Mesodermal cell (in vitro differentiated cells): ENCODE measurements at regions not wholly inside any gene's neighbourhood (a gene's known extent, or its start where the extent isn't known, plus 50 kb on each side); places are given as distances from the start of the nearest gene placed in this dataset.

ENCODE experiments used
- H3K27ac ChIP-seq: 2 replicates; pipeline ENCODE4 v1.7.0; 2013; ENCODE audit warnings: mild to moderate bottlenecking, low read depth, low read length, moderate library complexity; ENCODE audit not compliant: severe bottlenecking
- H3K36me3 ChIP-seq: 2 replicates; pipeline ENCODE4 v1.7.1; 2013; ENCODE audit warnings: mild to moderate bottlenecking, low read length, moderate library complexity; ENCODE audit not compliant: control insufficient read depth, insufficient read depth
- H3K4me1 ChIP-seq: one replicate; pipeline ENCODE4 v1.7.1; 2013; ENCODE audit warnings: mild to moderate bottlenecking, low read length; ENCODE audit not compliant: insufficient read depth, control insufficient read depth, poor library complexity, severe bottlenecking
- H3K4me3 ChIP-seq: 2 replicates; pipeline ENCODE4 v1.7.0; 2013; ENCODE audit warnings: low read length, control low read depth, mild to moderate bottlenecking; ENCODE audit not compliant: insufficient read depth, poor library complexity, severe bottlenecking; ENCODE audit errors: extremely low read depth
- H3K9me3 ChIP-seq: 2 replicates; pipeline ENCODE4 v1.7.1; 2013; ENCODE audit warnings: mild to moderate bottlenecking, low read length, moderate library complexity; ENCODE audit not compliant: control insufficient read depth
- WGBS, 2 experiments: methylation state at CpG; one replicate each; pipeline ENCODE4 v1.1.5; 2013; ENCODE audit warnings: missing lambda C conversion rate in 2 of 2; ENCODE audit not compliant: insufficient coverage in 2 of 2; 5-methylcytosine and 5-hydroxymethylcytosine counted together

GRCh38 chr5:4954048-4954447 is 186.1 kb upstream of the ADAMTS16 start:
- Histone ChIP-seq H3K4me3 (no peak overlapping the region), H3K36me3 (no peaks in the 10 kb centered on the region), H3K4me1 (no peaks in the 10 kb centered on the region), H3K27ac (no peak overlapping the region), H3K9me3 (no peaks in the 10 kb centered on the region)
- WGBS, 2 experiments, result 89 to 94% methylated on average over 4 of the region's 4 CpGs

- no peaks in the 10 kb centered on the region for H3K36me3 ChIP-seq
- no peaks in the 10 kb centered on the region for H3K4me1 ChIP-seq
- H3K4me3 ChIP-seq, result no peak overlapping the region
- H3K9me3 ChIP-seq, result no peaks in the 10 kb centered on the region
- no peak overlapping the region for H3K27ac ChIP-seq
- no CpG with 5 or more reads among the region's 1 CpG for WGBS, 2 experiments
Observed at GRCh38 chr5:4963265-4963664, 176.9 kb upstream of the ADAMTS16 start.

GRCh38 chr5:4969351-4969750 is 170.8 kb upstream of the ADAMTS16 start:
- H3K4me3 ChIP-seq, result no peak overlapping the region

DNA sequence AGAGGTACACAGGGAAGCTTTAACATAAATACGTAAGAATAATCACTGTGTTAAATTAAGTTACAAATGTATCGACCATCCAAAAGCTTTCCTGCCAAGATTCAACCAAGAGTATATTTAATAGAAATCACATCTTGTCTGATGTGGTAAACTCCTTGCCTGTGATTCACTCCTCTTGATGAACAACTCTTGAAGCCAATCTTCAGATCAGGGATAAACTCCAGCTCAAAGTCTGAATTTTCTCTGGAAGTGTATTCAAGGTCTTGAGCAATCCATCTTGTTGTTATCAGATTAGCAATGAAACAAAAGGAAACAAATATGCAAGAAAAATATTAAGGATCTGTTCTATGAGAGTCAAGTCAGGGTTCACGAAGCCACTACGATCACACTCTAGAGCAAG is 170.0 kb upstream of the ADAMTS16 start:
- no peak overlapping the region for H3K27ac ChIP-seq
- no peak overlapping the region for H3K4me3 ChIP-seq
- no peaks in the 10 kb centered on the region for H3K4me1 ChIP-seq
- no peaks in the 10 kb centered on the region for H3K9me3 ChIP-seq
- 86 to 88% methylated on average over 2 of the region's 4 CpGs for WGBS, 2 experiments
- no peaks in the 10 kb centered on the region for H3K36me3 ChIP-seq

More at GRCh38 chr5:4969351-4969750, 170.8 kb upstream of the ADAMTS16 start:
- H3K4me1 ChIP-seq, result no peaks in the 10 kb centered on the region
- no peaks in the 10 kb centered on the region for H3K36me3 ChIP-seq
- no peaks in the 10 kb centered on the region for H3K9me3 ChIP-seq
- no peak overlapping the region for H3K27ac ChIP-seq
- WGBS, 2 experiments, result 85 to 89% methylated on average over 2 to 4 of the region's 4 CpGs

GRCh38 chr5:4976902-4977301 is 163.2 kb upstream of the ADAMTS16 start:
- Histone ChIP-seq H3K4me1 (no peaks in the 10 kb centered on the region), H3K9me3 (no peaks in the 10 kb centered on the region), H3K36me3 (no peaks in the 10 kb centered on the region), H3K27ac (no peak overlapping the region), H3K4me3 (no peak overlapping the region)
- WGBS, 2 experiments, result 100% methylated on average over 1 of the region's 1 CpG; no CpG with 5 or more reads in 1 of the 2 experiments

GRCh38 chr5:4977416-4978110 is 162.6 kb upstream of the ADAMTS16 start:
- H3K4me3 ChIP-seq, result no peak overlapping the region
- H3K36me3 ChIP-seq, result no peaks in the 10 kb centered on the region
- no peak overlapping the region for H3K27ac ChIP-seq
- no peaks in the 10 kb centered on the region for H3K4me1 ChIP-seq
- 86 to 94% methylated on average over 1 to 3 of the region's 5 CpGs for WGBS, 2 experiments
- no peaks in the 10 kb centered on the region for H3K9me3 ChIP-seq

DNA sequence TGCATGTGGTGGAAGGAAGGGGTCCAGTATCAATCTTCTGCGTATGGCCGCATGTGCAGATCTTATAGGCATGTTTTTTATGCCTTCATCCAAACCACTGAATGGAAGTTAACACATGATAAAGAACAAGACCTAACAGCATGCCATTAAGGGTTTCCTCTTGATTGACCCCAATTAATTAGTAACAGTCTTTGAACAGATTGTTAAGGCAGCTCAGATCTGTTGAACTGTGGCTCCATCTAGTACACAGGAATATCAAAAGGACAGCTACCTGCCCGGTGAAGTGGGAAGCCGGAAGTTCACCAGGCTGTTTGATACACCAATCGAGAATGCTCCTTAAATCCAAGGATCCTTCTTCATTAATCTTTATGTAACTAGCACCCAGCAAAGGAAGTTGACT is 159.9 kb upstream of the ADAMTS16 start:
- H3K36me3 ChIP-seq, result no peaks in the 10 kb centered on the region
- no peak overlapping the region for H3K4me3 ChIP-seq
- H3K4me1 ChIP-seq, result no peaks in the 10 kb centered on the region
- H3K9me3 ChIP-seq, result no peaks in the 10 kb centered on the region
- no peak overlapping the region for H3K27ac ChIP-seq
- 94 to 100% methylated on average over 2 to 5 of the region's 5 CpGs for WGBS, 2 experiments

- Histone ChIP-seq H3K9me3 (no peaks in the 10 kb centered on the region), H3K27ac (no peak overlapping the region), H3K4me1 (no peaks in the 10 kb centered on the region), H3K4me3 (no peak overlapping the region), H3K36me3 (no peaks in the 10 kb centered on the region)
- WGBS, 2 experiments, result 63% methylated on average over 1 of the region's 3 CpGs; no CpG with 5 or more reads in 1 of the 2 experiments
Observed at GRCh38 chr5:4981608-4982007, 158.5 kb upstream of the ADAMTS16 start.

GRCh38 chr5:4983701-4984100 is 156.4 kb upstream of the ADAMTS16 start:
- no peak overlapping the region for H3K4me3 ChIP-seq
- H3K27ac ChIP-seq, result no peak overlapping the region
- 93 to 100% methylated on average over 3 of the region's 3 CpGs for WGBS, 2 experiments

DNA sequence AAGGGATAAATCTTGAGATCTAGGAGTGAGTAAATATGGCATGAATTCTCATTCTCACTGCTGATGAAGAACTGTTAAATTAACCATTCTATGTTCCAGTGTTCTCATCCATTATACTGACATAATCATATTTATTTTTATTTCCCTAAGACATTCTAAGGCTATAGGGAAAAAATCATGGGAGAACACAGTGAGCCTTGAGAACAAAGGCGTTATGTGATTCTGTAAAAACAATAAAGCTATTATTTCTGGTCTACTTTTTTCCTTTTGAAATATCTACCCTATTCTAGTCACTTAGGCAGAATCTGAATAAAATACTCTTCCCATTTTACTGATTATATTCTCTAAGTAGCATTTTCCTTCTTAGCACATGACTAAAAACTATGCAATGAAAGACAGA is 155.7 kb upstream of the ADAMTS16 start:
- no peak overlapping the region for H3K4me3 ChIP-seq
- H3K27ac ChIP-seq, result no peak overlapping the region
- no peaks in the 10 kb centered on the region for H3K36me3 ChIP-seq
- no CpG with 5 or more reads among the region's 1 CpG for WGBS, 2 experiments
- no peaks in the 10 kb centered on the region for H3K4me1 ChIP-seq
- no peaks in the 10 kb centered on the region for H3K9me3 ChIP-seq

More at GRCh38 chr5:4983701-4984100, 156.4 kb upstream of the ADAMTS16 start:
- Histone ChIP-seq H3K36me3 (no peaks in the 10 kb centered on the region), H3K4me1 (no peaks in the 10 kb centered on the region), H3K9me3 (no peaks in the 10 kb centered on the region)

GRCh38 chr5:4987431-4987830 is 152.7 kb upstream of the ADAMTS16 start:
- Histone ChIP-seq H3K4me1 (no peaks in the 10 kb centered on the region), H3K9me3 (no peaks in the 10 kb centered on the region), H3K36me3 (no peaks in the 10 kb centered on the region), H3K27ac (no peak overlapping the region), H3K4me3 (no peak overlapping the region)
- 73 to 88% methylated on average over 4 of the region's 4 CpGs for WGBS, 2 experiments
